Dermis microvascular lymphatic vessel endothelial cell (primary cell): ENCODE measurements at regions not wholly inside any gene's neighbourhood (a gene's known extent, or its start where the extent isn't known, plus 50 kb on each side); places are given as distances from the start of the nearest gene placed in this dataset.

ENCODE experiments used
- DNase-seq, 2 donors: peaks; one replicate each; pipeline versions ENCODE4 v3.0.0 to v3.0.0-alpha.2; 2010; ENCODE audit warnings: low read depth in 2 of 2

DNA sequence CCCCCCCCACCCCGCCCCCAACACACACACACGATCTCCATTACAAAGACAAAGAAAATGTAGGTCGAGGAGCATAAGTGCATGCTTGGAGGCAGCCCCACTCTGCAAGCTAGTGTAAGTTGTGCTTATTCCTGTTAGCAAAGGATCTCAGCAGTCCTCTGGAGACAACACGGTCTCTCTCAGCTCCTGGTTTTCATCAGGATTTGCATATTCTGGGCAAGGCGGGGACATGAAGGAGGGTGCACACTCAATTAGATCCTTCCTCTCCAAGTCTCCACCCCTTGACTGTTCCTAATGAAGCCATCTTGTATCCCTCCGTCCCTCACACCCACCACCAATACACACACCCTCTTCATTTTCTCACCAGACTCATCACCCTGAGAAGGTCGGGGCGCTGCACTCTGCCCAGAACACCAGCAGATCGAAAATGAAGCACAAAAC is 63.8 kb downstream of the MRPL46 start:
- DNase-seq = no peak

DNA sequence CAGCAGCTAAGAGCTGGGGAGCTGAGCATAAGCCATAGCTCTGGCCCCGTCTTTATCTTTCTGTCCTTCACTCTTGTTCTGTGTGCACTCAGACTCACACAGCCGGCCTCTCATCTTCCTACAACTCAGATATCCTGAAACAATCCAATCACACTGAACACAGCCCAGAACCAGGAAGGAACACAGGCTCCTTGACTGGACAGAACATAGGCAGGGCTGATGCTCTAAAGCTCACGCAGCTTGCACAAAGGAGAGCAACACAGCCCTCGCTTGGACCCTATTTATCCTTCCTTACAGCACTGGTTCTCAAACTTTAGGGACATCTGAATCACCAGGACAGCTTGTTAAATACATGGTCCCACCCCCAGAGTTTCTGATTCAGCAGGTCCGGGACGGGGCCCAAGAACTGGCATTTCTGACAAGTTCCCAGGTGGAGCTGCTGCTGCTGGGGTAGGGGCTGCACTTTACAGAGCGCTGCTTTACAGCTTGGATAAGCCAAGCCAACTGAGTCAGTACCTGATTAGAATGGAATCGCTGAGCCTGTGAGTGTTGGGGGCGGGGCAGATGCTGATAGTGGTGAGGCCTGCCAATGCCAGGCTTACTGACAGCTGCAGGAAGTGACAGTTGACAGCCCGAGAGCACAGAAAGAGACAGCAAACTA is 65.1 kb downstream of the MRPL46 start:
- DNase-seq = no peak

DNA sequence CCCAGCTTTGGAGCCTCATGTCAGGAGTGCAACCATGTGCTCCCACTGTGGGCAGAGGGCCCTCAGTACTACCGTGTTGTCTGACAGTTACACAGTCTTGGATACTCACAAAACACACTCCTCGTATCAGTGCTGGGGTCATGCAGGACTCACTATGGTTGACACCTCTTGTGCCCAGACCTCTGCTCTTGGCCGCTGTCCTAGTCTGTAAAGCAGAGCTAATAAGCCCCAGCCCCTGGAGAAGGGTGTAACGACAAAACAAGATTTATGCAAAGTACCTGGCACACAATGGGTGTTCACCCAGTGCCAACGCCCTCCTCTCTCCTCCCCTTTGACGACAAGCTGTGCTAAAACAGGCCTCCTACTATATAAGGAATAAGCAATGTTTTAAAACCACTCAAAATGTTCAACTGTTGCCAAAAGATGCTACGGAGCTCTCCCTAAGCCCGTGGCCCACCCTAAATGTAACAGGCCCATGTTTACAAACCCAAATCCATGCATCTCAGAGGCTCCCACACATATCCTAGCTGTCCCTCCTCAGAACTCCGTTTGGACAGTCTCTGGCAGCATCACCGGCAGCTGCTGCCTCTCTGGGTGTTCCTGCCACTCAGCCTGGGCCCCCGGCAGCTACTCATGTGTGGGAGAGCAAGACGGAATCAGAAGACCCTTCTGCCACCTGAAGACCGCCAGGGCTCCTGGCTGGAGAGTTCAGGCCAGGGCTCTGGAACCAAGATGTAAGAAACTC is 65.8 kb downstream of the MRPL46 start:
- no peak for DNase-seq

DNA sequence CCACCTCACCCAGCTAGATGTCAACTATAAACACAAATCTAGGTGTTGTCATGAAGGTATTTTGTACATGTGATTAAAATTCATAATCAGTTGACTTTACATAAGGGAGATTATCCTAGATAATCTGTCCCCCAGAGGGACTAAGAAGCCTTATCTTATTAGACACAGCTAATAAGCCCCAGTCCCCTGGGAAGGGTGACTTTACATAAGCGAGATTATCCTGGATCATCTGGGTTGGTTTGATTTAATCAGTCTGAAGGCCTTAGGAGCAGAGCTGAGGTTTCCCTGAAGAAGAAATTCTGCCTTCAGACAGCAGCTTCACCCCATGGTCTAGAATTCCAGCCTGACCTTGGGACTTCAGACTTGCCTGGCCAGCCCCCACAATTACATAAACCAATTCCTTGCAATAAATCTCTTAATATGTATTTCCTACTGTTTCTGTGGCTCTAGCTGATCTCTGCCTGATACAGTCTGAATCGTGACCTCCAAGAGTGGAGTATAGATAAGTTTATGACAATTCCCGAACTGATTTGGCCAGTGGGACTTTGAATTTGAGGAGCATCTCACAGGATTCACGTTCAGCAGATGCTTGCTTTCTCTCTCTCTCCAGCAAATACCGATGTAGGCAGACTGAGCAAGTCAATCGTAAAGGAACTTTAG is 66.5 kb downstream of the MRPL46 start:
- DNase-seq = no peak

DNA sequence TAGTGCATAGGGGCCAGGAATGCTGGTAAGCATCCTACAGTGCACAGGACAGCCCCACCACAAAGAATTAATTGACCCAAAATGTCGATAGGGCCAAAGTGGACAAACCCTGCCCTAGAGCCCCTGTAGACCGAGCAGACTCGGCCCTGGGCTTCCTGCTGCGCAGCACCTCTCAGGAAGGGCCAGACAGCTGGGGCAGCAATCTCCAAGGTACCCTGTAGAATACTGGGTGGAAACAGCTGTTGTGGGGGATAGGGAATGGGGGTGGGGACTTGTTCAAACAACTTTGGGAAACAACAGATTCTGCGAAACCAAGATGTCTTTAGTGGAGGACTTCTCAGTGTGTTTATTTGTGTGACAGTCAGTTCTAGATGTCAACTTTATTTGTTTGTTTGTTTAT is 67.1 kb downstream of the MRPL46 start:
- DNase-seq = no peak

DNA sequence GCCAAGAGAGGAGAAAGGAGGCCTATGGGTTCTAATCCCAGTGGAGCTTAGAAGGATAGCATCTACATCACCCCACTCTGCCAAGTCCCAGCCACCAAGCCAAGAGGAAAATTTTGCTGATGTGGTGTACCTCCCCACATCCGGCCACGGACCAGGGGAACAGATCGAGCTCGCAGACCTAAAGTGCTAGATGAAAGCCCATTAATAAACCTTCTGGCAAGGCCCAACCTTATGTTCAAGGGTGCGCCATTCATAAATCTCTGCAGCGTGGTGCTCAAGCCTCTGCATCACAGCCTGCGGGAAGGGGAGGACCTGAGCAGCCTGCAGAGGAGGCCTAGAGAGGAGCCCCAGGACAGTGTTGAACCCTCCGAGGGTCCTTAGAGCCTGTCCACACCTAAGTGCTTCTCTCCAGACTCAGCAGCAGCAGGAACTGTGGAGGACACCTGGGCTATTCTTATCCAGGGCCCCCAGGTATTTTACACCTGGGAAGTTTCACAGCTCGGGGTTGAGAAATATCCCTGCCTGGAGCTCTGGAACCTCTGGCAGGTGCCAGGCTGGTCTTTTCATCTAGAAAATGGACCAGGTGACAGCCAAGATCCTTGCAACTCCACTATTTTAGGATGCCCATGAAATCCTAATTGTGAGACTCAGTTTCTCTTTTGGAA is 68.0 kb downstream of the MRPL46 start:
- DNase-seq = no peak

DNA sequence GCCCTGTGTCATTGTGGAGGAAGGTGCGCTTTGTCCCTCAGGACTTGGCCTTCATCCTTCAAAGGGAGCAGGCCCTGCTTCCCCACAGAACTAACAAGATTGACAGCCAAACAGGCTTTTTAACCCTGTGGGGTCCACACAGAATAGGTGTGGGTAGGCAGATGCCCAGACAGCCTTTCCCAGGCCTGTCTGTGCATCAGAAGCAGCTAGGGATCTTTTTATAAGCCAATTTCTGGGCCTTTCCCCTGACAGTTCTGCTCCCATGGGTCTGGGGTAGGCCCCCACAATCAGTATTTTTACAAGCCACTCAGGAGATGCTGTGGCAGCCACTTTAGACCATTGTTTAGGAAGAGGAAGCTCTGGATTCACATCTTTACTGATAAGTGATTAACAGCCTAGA is 69.2 kb downstream of the MRPL46 start:
- no peak for DNase-seq

DNA sequence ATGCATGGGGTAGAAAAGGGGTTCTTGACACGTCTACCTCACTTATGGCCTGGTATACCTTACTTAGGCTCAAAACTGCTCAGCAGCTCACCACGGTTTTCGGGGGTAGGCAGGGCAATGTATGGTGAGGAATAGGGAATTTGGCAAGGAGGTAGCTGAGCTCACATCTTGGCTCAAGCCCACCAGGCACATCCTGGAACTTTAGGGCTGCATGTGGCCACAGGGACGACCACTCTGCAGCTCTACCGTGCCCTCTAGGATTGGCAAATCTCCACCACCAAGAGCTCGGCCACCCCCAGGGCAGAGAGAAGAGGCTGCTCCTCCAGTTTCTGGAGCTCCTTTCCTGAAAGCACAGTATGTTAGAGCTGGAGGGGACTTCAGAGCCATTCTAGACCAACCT is 69.7 kb downstream of the MRPL46 start:
- no peak for DNase-seq

DNA sequence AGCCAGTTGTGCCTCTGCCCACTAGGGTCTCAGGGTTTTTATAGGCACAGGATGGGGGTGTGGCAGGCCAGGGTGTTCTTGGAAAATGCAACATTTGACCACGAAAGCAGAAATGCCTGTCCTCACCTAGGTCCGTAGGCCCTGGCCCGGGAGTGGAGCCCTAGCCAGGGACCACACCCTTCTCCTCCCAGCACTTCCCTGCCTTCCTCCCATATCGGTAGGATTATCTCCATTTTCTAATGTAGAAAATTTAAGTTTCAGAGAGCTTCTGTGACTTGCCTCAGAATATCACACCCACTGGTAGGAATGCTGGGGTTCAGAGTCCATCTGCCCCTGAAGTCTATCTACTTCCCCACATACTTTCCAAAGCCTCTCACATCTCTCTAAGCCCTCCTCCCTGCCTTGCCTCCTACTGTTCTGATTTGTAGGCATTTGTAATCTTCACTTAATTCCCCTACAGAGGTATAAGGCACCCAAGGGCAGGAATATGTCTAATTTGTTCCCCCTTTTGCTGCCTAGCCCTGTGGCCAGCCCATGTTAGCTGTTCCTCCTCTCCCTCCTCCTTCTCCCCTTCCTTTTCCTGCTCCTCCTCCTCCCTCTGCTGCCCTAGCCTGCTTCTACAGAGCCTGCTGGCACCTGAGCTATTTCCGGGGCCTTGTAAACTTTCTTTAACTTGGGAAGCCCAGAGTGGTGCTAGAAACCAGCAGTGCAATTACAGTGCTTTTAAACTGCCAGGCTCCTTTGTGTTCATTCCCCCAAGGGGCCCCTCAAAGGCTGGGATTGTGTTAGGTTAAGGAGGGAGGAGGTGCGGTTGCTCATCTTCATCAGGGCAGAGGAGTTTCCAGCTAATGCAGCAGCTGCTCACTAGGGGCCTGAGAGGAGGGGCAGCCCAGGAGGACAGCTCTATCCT is 71.1 kb downstream of the MRPL46 start:
- DNase-seq = no peak

DNA sequence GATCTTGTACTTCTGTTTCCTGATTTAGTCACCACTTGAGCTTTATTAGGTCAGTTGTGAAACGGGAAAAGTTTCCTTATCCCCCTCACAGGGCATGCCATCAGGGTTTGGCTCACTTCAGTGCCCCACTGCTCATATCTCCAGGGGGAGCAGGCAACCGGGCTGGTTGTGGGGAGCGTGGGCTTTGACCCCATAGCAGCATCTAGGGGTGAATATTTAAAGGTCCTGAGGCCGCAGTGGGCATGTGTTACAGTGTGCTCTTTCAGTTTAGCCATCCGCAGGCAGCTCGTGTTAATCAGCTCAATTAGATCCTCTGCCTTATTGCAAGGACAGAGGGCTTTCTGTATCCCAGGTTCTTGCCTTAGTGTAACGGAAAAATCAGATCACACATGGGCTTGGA is 71.9 kb downstream of the MRPL46 start:
- DNase-seq = no peak

DNA sequence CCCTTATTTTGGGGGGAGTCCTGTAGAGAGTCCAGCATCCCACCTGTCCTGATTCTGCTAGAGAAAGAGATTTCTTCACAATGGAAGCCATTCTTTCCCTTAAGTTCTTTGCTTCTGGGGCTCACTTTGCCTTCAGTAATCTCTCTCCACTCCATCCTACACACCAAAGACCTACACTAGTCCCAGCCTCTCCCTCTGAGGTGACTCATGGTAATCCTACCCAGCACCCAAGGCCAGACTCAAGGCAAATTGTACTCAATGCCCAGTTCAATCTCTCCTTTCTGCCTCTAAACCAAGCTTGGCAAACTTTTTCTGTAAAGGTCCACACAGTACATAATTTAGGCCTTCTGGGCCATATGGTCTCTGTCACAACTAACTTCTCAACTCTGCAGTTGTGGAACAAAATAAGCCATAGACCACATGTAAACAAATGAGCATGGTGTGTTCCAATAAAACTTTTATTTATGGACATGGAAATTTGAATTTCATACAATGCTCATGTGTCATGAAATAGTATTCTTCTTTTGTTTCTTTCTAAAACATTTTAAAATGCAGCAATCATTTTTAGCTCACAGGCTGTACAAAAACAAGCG is 72.5 kb downstream of the MRPL46 start:
- no peak for DNase-seq

DNA sequence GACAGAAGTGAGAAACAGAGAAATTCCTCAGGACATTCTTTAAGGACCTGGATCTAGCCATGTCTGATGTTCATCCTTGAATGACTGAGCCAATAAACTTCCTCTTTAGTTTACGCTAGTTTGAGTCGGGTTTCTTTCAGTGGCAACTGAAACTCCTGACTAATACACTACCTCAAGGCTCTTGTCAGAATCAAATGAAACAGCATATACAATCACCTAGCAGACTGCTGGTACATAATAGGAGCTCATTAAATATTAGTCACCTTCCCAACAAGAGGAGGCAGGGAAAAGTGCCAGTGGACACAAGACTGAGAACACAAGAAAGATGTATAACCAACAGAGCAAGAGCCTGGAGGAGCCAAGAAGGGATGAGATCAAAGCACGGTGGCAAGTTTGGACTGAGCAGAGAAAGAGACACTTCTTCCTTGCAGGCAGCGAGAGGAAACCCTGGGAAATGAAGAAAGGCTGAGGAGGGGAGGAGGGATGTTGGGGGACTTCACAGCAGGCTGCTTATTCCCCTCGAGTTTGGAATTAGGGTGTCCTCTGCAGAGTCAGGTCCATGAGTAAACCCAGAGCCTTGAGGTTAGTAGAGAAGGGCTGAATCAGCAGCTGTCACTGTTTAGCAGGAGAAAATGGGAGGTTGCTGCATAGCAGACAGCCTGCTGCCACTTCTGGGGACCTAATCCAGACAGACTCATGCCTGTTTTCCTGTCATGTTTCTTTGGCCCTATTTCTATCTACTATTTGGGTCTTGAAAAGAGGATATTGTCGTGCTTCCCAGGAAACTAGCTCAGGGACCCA is 73.3 kb downstream of the MRPL46 start:
- DNase-seq = no peak

DNA sequence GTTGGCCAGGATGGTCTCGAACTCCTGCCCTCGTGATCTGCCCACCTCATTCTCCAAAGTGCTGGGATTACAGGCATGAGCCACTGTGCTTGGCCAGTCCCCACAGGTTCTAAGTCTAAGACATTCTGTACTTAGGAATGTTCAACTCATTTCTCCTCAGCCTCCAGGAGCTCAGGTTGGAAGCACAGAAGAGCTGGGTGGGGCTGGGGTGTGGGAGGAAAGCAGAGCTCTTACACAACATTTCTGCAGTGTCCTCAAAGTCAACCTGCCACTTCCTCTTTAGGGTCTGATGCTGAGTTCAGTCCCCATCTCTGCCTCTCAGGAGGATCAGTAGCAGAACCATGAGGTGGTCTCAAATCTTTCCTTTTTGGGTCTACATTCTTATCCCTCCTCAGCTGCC is 75.5 kb downstream of the MRPL46 start:
- no peak for DNase-seq

DNA sequence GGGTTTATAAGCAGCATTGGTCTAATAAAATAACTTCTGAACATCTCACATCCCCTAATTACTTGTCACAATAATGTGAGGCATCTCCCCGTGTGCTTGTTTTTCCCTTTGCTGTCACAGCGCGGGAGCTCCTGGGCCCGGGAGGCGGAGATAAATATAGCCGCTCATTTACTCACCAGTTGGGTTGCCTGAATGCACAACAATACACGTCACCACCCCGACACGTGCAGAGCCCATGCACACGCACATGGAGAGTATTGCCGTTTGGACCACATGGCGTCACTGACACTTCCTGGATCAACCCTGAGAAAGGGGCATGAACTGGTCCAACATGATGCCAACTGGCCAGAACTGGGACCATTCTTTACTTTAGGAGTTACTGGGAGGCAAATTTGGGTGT is 76.2 kb downstream of the MRPL46 start:
- no peak for DNase-seq

DNA sequence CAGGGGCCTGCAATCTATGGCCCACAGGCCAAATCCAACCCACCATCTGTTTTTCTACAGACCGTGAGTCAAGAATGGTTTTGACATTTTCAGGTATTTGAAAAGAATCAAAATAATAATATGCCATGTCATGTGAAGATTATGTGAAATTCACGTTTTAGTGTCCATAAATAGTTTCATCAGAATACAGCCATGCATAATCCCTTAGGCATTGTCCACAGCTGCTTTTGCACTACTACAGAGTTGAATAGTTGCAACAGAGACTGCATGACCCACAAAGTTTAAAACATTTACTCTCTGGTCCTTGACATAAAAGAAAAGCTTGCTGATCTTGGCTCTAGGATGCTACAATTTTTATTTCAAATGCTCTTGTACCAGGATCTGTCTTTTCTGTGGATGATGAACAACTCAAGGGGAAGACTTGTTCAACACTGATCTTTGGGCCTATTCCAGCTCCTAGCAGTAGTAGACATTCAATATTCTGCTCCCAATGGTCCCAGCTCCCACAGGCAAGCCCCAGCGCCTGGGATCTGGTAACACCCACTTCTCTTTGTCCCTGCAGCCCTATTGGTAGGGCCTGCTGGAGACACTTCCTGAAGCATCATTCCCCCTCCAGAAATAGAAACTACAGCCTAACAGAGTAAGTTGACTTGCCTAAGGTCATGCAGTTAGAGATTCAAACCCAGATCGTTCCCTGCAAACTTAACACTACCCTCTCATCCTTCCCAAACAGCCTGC is 76.9 kb downstream of the MRPL46 start:
- no peak for DNase-seq

DNA sequence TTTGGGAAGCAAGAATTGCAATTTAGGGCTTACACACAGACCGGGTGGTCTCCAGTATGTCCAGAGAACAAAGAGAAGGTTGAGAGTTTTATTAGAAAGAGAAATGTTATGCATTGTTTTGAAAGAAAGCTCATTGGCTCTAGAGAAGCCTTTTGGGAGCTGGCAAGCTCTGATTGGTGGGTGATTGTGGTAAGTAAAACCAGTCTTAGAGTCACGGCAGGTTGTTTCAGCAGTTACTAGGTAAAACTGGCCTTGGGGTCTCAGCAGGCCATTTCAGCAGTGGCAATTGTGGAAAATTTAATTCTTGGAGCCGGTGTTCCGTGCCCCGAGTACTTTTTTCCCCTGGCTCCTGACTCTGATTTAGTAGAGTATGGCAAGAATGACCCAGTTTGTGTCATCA is 78.1 kb downstream of the MRPL46 start:
- DNase-seq = no peak

DNA sequence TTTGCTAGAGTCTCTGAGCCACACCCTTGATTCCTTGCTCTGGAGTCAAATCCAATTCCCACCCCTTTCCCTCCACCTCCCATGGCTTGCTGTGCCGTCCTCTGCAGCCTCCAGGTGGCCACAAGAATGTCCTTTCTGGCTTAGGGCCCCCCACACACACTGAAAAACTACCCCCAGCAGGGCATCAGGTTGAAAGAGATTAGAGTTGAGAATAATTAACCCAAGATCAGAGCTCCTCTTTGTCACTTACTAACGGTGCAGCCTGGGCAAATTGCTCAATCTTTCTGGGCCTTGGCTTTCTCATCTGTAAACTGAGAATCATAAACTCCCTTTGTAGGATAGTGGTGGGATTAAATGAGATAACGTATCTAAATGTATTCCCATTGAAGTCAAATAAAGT is 78.5 kb downstream of the MRPL46 start:
- DNase-seq = no peak

DNA sequence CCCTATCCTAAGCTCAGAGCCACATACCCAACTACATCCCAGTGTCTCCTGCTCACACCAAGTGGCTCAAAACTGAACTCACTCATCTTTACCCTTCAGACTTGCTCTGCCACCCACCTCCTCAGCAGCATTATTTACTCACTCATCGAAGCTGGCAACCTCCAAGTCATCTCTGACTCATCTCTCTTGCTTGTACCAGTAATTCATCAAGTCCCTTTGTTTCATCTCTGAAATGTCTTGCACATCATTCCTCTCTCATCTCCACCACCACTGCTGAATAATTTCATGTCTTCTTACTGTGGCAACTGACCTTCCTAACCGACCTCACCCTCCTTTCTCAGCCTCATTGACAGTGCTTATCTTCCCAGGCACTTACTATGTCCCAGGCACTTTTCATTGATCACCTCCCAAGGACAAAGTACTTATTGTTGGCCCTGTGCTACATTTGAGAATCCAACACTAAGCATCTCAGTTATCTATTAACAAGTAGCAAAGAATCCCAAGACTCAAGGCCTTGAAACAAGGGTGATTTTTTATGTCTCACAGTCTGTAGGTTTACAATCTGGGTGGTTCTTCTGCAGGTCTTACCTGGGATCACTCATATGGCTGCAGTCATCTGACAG is 82.0 kb downstream of the MRPL46 start:
- DNase-seq = no peak

DNA sequence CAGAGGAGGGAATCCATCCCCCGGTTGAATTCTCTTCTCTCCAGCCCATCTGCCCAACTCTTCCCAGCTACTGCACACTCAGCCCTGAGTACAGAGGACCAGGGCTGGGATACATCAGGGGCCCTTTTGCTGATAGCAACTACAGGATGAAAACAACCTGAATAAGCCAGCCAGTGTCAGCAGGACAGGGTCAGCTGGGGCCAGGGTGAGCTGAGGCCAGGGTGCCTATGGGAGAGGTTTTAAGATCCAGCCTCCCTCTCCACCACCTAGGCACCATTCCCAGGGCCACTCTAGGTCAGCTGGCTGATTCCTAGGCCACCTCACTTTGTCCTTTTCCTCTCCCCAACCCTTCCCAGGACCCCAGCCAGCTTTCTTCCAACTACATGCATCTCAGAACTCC is 83.8 kb downstream of the MRPL46 start:
- no peak for DNase-seq
